Activated CD8-positive, alpha-beta memory T cell treated with anti-CD3 and anti-CD28 coated beads, Interleukin-2, amount 50 U/mL, for 1 hour (primary cell): ENCODE measurements at regions not wholly inside any gene's neighbourhood (a gene's known extent, or its start where the extent isn't known, plus 50 kb on each side); places are given as distances from the start of the nearest gene placed in this dataset.

Experiments used
- DNase-seq: peaks from one replicate; pipeline ENCODE4 v3.0.0-alpha.2; 2020; ENCODE audit errors: extremely low read depth

DNA sequence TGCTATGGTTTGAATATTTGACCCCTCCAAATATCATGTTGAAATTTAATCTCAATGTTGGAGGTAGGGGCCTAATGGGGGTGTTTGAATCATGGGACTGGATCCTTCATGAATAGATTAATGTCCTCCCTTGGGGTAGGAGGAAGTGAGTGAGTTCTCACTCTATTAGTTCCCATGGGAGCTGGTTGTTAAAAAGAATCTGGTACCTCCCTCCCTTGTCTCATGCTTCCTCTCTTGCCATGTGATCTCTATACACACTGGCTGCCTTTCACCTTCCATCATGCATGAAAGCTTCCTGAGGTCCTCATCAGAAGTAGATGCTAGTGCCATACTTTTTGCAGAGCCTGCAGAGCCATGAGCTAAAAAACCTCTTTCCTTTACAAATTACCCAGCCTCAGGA lies 177.7 kb upstream of the MCTP2 start:
- no peak for DNase-seq

DNA sequence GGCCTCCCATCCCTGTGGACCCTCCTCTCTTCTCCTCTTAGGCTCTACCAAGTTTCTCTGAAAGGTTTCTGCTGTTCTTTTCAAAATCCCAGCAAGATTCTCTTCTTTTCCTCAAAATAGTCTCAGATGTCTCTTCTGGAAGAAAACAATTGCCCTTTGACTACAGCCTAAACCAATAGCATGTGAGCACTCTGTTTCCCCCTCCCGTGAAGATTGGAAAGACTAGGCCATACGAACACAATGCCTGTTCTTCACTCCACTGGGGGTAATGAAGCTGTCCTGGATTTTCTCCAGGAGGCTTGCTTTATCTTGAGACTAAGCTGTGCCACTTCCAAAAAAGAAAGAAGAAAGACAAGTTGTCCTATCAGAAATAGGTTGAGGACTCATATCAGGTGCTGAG lies 178.7 kb upstream of the MCTP2 start:
- DNase-seq, result no peak

DNA sequence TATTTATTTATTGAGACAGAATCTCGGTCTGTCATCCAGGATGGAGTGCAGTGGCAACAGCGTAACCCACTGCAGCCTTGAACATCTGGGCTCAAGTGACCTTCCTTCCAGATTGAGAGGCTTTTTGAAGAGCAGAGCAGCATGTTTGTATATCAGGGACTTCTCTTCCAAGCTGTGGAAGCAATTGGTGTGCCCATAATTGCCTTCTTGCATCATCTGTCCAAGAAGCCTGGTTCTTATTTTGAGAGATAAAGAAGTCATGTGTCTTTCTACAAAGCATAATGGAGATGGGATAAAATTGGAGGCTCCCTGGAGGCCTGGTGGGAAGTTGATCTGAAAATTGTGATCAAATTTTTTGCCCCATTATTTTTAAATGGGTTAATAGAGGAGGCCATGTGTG lies 183.8 kb upstream of the MCTP2 start:
- DNase-seq, result no peak

DNA sequence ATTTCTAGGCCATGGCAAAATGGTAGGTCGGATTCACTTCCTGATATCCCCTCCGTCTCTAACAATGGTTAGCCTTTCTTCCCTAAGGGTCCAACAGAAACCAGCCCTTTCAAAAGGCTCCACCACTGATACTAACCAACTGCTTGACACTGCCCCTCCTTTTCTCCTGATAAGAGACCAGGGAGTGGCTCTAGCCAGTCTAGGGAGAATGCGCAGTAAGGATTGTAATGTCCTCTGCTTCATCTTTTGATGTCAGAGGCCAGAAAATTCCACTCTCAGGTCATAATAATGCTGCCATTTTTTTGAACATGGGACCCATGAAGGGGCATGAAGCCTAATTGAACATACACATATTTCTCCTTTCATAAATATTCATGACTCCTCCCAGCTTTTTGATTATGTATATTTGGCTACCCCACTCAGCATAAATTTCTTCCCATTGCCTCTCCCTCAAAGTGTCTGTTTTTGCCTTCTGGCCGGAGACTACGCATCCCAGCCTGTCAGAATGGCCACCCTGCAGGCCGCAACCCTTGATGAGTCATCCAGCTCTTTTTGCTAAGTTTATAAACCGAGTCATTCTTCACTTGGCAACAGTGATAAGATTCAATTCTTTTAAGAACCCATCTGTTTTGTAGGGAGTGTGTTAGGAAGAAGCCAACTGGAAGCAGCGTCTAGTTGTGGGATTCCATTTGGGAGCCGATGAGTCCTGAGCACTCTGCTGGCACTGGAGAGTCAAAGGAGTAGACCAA lies 189.0 kb upstream of the MCTP2 start:
- DNase-seq, result no peak

DNA sequence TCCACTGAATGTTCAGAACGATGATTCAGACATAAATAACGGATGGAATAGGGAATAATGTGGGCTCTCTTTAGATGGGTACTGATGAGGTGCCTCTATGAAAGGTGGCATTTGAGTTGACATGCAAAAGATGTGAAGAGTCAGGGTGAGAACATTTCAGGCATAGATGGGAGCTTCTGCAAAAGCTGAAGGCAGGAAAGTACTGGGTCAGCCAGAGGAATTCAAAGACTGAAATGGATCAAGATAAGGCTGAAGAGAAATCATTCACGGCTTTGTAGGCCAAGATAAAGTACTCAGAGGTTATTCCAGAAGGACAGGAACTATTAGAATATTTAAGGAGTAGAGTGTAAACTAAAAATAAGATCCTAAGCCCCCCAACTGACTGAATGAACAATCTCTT lies 189.6 kb upstream of the MCTP2 start:
- no peak for DNase-seq

DNA sequence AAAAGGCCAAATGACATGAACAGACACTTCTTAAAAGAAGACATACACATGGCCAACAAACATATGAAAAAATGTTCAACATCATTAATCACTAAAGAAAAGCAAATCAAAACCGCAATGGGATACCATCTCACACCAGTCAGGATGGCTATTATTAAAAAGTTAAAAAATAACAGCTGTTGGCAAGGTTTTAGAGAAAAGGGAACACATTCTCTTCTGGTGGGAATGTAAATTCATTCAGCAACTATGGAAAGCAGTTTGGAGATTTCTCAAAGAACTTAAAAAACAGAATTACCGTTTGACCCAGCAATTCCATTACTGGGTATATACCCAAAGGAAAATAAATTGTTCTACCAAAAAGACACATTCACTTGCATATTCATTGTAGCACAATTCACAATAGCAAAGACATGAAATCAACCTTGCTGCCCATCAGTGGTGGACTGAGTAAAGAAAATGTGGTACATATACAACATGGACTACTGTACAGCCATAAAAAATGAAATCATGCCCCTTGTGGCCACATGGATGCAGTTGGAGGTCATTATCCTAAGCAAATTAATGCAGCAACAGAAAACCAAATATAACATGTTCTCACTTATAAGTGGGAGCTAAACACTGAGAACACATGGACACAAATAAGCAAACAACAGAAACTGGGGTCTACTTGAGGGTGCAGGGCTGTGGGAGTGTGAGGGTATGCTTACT lies 190.7 kb upstream of the MCTP2 start:
- DNase-seq, result no peak

DNA sequence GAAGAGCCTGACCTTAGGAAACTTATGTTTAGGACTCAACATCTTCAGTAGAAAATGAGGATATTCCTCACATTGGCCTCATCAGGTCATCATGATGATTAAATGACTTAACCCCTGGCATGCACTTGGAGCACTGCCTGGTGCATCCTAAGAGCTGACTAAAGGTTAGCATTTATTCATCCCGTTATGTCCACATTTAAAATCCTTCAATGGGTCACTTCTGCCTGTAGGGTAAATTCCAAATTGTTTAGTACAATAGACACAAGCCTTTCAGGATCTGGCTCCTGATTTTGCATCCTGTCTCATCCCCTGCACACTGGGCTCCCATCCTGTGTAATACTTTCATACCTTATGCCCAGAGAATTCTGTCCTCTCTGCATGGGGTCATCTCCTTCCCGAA lies 195.2 kb upstream of the MCTP2 start:
- no peak for DNase-seq

DNA sequence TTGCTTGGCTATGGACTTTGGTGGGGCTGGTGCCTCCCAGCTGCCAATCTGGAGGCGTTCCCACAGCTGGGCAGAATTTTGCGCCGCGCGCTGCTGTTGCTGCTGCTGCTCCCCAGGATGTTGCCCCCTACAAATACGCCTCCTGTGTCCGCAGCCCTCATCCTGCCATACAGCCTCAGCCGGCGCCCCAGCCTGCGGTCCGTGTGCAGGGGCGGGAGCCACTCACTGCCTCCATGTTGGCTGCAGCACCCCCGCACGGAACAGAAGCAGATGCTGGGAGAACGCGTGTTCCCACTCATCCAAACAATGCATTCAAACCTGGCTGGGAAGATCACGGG lies 197.7 kb upstream of the MCTP2 start:
- no peak for DNase-seq

DNA sequence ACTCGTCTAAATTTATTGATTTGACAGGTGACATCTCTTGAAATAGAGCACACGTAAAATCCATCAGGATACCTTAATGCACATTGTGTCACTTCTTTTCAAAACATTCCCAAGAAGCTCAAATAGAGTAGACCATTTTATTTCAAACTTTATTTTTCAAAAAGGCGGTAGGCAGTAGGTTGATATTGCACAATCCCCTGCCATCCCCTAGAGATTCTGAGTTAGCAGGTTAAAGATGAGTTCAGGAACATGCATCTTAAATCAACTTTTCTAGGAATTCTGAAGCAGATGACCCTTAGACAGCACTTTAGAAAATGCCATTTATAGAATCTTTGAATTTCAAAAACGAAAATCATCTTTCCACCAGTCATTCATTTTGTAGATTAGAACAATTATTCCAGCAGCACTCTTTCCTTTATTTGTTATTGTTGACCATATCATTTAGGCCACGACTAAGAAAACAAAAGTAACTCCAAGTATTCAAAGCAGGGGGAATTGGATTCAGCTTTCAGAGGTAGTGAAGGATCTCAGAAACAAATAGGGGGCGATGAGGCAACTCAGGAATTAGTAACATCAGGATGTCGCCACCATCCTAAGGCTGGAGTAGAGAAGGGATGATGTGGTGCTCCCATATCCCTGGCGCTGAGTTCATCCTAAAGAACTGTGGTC lies 198.2 kb upstream of the MCTP2 start:
- no peak for DNase-seq

DNA sequence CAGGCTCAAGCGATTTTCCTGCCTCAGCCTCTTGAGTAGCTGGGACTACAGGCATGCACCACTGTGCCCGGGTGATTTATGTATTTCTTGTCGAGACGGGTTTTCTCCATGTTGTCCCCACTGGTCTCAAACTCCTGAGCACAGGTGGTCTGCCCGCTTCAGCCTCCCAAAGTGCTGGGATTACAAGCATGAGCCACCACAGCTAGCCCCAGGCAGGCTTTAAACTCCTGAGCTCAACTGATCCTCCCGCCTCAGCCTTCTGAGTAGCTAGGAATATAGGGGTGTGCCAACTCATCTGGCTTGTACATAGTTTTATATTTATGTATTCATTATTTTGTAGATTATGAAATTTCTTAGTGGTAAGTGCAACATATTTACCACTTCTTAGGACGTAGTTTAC lies 198.8 kb upstream of the MCTP2 start:
- DNase-seq, result no peak

DNA sequence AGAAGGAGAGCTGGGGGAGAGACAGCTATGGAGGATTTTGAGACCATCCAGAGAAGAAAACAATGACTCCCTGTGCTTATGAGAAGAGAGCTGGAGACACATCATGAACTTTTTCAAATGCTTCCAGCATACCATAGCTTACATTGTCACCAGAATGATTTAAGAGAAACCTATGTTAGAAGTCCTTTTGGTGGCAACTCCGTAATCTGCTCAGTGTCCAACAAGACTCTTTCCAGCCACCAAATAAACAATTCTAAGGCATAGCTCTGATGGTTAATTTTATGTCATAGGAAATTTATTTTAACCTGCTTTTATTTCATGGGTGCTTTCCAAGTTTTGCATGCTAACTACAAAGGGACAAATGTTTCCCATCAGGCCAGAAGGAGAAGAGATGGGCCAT lies 200.3 kb upstream of the MCTP2 start:
- no peak for DNase-seq

DNA sequence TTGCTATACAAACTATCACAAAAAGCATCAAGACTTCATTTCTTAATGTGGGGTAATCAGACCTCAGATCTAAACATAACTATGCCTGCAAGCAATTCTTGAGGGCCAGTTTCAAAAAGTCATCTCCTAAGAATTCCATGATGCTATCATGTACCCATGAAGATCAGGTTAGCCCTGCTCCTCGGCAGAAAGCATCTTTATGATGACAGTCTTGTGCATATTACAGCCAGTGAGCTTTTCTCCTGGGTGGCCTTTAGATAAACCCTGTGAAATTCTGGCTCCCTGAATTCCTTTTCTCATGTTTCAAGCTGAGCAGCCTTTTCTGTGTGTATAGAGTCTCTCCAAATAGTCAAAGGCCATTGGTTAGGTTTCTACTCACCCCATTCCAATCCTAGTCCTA lies 201.9 kb upstream of the MCTP2 start:
- DNase-seq, result no peak

DNA sequence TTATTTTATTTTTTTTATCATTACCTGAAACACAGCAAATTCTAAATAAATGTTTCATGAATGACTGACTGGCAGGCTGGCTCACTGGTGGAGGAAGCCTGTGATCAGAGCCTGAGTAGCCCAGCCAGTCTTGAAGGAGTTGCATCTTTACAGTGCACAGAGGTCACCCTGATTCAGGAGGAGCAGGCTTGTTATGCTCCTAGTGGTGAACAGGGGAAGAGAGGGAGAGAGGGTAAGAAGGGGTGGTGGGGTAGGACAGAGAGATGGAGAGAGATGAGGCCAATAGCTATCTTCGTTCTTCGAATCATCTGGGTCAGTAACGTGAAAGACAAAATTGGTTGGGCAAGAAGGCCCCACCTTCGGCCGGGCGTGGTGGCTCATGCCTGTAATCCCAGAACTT lies 202.6 kb upstream of the MCTP2 start:
- no peak for DNase-seq

DNA sequence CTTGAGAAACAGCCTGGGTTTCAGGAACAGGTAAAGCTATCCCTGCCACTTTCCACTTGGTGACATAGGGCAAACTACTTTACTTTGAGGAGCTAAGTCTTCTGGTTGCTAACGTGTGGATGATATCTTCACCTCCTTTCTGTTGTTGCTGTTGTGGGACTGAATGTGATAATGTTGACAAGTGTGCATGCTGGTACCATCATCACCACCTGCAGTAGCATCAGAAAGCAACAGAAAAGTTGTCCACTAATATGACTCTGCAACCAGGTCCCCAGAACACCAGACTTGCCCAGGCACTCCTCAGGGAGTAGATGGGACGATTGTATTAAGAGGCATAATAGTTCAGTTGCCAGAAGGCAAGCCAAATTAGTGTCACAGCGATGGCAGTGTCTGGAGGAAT lies 203.2 kb upstream of the MCTP2 start:
- DNase-seq, result no peak

DNA sequence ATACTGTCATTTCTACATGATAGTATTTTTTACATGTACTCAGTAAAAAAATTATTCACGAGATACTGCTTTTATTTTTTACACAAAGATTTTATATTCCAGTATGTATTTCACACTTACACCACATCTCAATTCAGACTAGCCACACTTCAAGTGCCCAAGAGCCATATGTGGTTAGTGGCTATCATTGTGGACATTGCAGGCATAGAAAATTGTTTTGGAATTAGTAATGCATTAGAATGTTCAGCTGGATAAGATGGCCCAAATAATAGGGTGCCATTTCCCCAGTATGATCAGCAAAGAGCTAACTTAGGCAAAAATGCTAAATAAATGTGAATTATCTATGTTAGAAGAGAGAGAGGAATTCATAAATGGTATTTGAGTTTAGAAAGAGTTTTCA lies 203.8 kb upstream of the MCTP2 start:
- no peak for DNase-seq

DNA sequence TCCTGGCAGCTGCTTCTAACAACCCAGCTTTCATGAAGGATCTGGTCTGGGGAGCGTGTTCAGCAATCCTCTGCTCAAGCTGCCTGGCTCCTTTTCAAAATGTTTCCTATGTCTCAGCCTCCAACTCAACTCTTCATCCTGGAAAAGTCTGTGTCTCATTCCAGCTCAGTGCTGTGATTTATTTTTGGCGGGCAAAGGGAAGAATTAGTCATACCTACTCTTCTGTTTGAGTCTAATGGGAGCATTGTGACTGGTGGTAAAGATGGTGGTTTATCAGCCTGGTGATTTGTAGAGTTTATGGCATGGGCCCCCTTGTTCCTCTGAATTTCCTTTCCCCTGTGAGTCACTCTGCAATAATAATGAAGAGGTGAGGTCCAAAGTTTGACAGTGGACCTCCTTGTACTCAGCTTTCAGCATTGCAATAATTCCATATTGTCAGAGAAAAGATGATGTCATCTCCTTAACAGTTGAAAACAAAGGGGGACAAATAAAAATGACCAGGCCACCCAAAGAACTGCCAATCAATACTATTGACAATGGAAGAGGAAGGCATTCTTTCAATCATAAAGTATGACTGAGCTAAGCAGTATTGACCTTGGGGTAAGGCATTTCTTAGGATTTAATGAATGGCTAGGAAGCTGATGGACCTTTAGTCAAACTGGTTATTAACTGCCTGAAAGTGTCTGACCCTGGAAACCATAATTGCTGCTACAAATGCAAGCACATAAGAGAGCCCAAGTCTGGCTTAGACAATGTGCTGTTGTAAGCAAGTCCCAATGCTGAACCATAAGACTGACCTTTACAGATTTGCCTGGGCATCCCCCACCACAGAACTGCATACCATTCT lies 204.7 kb upstream of the MCTP2 start:
- no peak for DNase-seq

DNA sequence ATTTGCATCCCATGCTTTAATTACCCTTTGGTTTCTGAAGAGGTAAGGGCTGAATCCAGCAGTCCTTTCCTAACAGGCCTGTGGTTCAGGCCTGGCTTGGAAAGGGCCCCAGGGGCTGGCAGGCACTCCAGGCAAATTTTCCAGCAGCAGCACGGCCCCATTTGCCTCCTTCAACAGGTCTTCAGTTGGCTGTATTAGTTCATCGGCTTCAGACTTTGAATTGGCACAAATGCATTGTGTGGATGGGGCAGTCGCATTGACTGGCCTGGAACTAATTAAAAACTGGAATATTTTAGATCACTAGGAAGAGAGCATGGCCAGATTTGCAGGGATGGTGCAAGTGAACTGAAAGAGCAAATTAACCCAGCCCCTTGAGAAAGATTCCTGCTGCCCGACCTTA lies 207.8 kb upstream of the MCTP2 start:
- no peak for DNase-seq

DNA sequence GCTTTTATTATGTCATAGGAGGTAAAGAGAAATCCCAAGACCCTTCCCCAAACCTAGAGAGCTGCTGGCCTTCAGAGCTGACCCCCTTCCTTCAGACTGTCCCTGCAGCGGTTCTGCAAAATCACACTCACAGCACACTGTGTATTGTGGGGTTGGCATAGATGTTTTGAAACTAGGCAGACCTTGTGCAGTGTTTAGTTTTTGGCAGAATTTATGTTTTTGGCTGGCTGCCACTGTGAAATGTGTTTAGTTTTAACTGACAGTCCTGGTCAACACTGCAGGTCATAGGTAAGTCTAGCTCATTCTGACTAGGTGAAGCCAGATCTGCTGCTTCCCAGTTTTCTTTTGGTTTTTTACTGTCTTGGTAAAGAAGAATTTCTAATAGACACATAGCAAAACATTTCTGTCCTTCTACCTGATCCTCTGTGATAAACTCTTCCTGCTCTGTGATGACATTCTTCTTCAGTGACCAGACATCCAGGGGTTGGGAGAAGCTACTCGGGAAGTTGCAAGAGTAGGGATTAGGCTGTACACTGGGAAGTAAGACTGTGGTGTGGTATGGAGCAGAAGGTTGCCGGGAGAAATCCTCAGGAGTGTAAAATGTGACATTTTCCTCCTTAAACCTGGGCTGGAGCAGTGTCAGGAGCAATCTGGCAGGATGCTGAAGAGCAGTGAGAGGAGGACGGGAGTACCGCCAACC lies 209.6 kb upstream of the MCTP2 start:
- no peak for DNase-seq

DNA sequence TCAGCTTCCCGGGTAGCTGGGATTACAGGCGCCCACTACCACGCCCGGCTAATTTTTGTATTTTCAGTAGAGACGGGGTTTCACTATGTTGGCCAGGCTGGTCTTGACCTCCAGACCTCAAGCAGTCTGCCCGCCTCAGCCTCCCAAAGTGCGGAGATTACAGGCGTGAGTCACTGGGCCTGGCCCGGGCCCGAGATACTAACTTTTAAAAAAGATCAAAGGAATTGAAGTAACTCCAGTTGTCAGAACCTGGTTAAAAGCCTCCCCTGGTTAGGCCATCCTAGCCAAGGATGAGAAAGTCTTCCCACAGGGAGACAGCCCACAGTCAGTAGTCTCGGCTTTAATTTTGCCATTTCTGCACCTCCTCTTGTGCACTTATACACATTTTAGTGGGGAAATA lies 212.3 kb upstream of the MCTP2 start:
- DNase-seq, result no peak

DNA sequence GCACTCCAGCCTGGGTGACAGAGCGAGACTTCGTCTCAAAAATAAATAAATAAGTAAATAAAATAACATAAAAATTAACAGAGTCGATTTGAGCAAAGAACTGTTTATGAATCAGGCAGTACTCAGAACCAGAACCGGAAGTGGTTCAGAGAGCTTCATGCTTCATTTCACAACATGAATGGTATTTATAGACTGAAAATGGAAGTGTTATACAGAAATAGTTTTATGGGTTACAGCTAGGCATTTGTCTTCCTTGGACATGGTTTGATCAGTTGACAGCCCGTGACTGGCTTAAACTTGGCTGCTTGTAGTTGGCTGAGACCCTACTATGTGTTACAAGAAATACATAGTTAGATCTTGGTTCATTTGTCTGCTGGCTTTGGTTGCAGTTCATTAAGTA lies 216.0 kb upstream of the MCTP2 start:
- no peak for DNase-seq

DNA sequence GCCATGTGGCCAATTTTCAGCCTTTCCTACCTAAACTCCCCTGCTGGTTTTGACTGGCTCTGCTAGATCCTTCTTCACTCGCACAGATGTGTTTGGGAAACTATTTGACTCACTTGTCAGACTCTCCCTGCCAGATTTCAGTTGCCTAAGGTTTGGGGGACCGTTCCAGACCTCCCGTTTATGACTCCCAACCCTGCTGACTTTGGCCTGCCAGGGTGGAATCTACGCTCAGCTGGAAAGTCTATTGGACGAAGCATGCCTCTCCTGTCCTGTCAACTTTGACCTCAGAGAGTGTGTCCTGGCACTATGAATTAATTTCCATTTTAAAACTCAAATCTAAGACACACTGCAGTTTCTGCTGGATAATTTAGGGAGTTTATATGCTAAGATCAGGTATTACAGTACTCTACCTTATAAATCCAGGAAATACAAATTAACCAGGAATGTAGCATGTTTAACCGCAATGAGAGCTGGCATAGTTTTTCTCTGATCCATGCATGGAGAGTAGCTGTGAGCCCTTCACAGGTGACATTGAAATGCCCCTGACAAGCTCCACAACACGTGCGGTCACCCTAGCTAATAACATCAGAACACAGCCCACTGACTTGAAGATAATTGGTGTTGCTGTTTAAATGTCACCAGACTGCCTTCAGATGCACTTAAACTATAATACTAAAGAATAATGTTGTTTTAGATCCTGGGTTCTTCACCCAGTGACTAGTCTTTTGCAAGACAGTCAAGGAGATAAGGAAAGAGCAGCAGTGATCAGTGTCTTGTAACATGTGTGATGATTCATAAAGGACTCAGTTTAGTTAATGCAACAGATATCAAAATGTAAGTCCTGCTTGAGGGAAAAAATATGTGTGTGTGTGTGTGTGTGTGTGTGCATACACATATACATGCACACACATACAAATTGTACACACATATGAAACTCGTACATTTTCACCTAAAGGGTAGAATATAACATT lies 223.0 kb upstream of the MCTP2 start:
- DNase-seq, result no peak
